ENCODE measurements at regions not wholly inside any gene's neighbourhood (a gene's known extent, or its start where the extent isn't known, plus 50 kb on each side); places are given as distances from the start of the nearest gene placed in this dataset.
A peak's percentile ranks its signal among the peaks of the same experiment; 100 is the strongest.

DNA sequence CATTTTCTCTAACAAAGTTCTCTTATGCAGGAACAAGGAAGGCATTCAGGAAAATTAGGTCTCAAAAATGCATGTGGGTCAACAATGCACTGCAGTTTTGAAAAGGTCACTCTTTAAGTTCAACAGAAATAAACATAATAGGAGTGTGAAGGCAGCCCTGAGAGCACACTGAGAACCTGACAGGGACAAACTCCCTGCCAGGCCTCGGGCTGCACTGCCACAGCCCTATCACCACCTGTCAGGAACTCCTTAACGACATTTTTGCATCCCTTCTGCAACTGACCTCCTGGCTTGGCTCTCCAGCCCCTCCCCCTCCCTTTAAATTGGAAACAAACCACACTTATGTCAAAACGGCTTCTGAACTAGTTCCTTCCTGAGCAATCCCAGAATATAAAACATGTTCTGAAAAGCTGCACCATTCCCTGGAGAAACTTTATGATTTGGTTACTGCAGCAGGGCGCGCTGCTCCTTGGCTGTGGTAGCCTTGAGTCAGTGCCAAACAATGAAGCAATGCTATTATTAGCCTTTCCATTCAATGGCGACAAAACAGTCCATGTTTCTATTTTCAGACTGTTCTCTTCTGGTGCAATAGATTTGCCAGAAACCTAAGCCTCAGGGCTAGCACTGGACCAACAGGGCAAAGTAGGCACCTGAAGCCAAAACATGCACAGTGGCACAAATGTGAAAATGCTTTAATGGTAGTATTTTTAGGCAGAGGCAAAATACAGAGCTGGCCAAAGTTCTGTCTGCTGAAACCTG, 160.1 kb upstream of the ZNF608 start:
- peak; percentile 88 for TF ChIP-seq REST (IDR thresholded peaks at IDR 0.05)
- TF ChIP-seq JUND (IDR thresholded peaks at IDR 0.05): peak; percentile 81 to 84
- TF ChIP-seq RXRA (IDR thresholded peaks at IDR 0.05): peak; percentile 77 to 91

All from liver (tissue), 2 donors.